ENCODE measurements at regions not wholly inside any gene's neighbourhood (a gene's known extent, or its start where the extent isn't known, plus 50 kb on each side); places are given as distances from the start of the nearest gene placed in this dataset.

GRCh38 chr1:115492019-115492595, 149.7 kb upstream of the VANGL1 start:
- DNase-seq (ENCODE audit: low read depth in 2 of 2) = no peak

- no peak for DNase-seq (ENCODE audit: low read depth in 2 of 2)
These were observed 150.3 kb upstream of the VANGL1 start for GRCh38 chr1:115491298-115492018.

GRCh38 chr1:115479055-115479482, 141.0 kb upstream of the NGF start:
- DNase-seq (ENCODE audit: low read depth in 2 of 2) = no peak

- no peak for DNase-seq (ENCODE audit: low read depth in 2 of 2)
These were observed 139.0 kb upstream of the NGF start for GRCh38 chr1:115477071-115477470.

GRCh38 chr1:115476616-115477015, 138.6 kb upstream of the NGF start:
- no peak for DNase-seq (ENCODE audit: low read depth in 2 of 2)

GRCh38 chr1:115475901-115476300, 137.9 kb upstream of the NGF start:
- DNase-seq (ENCODE audit: low read depth in 2 of 2) = no peak

- DNase-seq (ENCODE audit: low read depth in 2 of 2) = no peak
These were observed 137.2 kb upstream of the NGF start for GRCh38 chr1:115475252-115475651.

- DNase-seq (ENCODE audit: low read depth in 2 of 2) = no peak
These were observed 136.0 kb upstream of the NGF start for GRCh38 chr1:115473986-115474565.

- DNase-seq (ENCODE audit: low read depth in 2 of 2) = peak in 1 of 2 donors; percentile 20
These were observed 131.8 kb upstream of the NGF start for GRCh38 chr1:115469703-115470476.

GRCh38 chr1:115467790-115468189, 129.7 kb upstream of the NGF start:
- no peak for DNase-seq (ENCODE audit: low read depth in 2 of 2)

- DNase-seq (ENCODE audit: low read depth in 2 of 2) = no peak
These were observed 129.1 kb upstream of the NGF start for GRCh38 chr1:115467196-115467595.

- DNase-seq (ENCODE audit: low read depth in 2 of 2) = no peak
These were observed 128.4 kb upstream of the NGF start for GRCh38 chr1:115466433-115466832.

GRCh38 chr1:115465802-115466363, 127.8 kb upstream of the NGF start:
- DNase-seq (ENCODE audit: low read depth in 2 of 2) = no peak

- no peak for DNase-seq (ENCODE audit: low read depth in 2 of 2)
These were observed 125.3 kb upstream of the NGF start for GRCh38 chr1:115463347-115463746.

- no peak for DNase-seq (ENCODE audit: low read depth in 2 of 2)
These were observed 124.6 kb upstream of the NGF start for GRCh38 chr1:115462566-115463076.

- DNase-seq (ENCODE audit: low read depth in 2 of 2) = no peak
These were observed 123.5 kb upstream of the NGF start for GRCh38 chr1:115461526-115461925.

- no peak for DNase-seq (ENCODE audit: low read depth in 2 of 2)
These were observed 121.1 kb upstream of the NGF start for GRCh38 chr1:115459161-115459560.

GRCh38 chr1:115458426-115459114, 120.5 kb upstream of the NGF start:
- DNase-seq (ENCODE audit: low read depth in 2 of 2) = no peak

- no peak for DNase-seq (ENCODE audit: low read depth in 2 of 2)
These were observed 119.2 kb upstream of the NGF start for GRCh38 chr1:115457289-115457688.

- no peak for DNase-seq (ENCODE audit: low read depth in 2 of 2)
These were observed 118.5 kb upstream of the NGF start for GRCh38 chr1:115456441-115456961.

Measured in activated CD4-positive, alpha-beta T cell treated with anti-CD3 and anti-CD28 coated beads for 24 hours (primary cell).